Activated T-cell treated with anti-CD3 and anti-CD28 coated beads, Interleukin-2, amount 50 U/mL, for 1 hour (primary cell): ENCODE measurements at regions not wholly inside any gene's neighbourhood (a gene's known extent, or its start where the extent isn't known, plus 50 kb on each side); places are given as distances from the start of the nearest gene placed in this dataset.

ENCODE experiments used
- DNase-seq: peaks from one replicate; pipeline ENCODE4 v3.0.0-alpha.2; 2020

- no peak for DNase-seq
Observed at GRCh38 chr7:132733860-132734259, 157.6 kb upstream of the PLXNA4 start.

DNA sequence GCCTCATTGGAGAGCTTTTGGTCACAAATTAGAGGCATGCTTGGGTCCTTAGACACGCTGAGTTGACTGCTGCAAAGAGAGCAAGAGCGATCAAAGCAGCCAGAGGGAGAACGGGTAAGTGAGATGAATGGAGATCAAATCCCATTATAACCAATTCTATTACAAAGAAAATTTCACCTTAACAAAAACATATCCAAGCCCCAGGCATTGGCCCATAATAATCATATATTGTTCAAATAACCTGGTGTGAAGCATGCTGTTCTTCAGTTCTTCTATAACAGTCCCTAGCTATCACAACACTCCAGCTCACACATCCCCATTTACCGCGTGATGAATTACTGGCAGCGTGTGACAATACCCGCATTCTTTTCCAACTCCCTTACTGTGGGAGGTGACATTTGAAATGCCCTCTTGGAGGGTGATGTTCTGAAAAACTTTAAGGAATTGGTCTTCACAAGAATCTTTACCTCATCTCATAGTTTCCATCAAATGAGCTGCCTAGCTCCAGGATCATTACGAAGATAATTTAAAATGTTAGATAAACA, 156.1 kb upstream of the PLXNA4 start:
- no peak for DNase-seq

- no peak for DNase-seq
Observed at GRCh38 chr7:132730105-132730504, 153.8 kb upstream of the PLXNA4 start.

GRCh38 chr7:132723506-132724081, 147.3 kb upstream of the PLXNA4 start:
- DNase-seq, result no peak

DNA sequence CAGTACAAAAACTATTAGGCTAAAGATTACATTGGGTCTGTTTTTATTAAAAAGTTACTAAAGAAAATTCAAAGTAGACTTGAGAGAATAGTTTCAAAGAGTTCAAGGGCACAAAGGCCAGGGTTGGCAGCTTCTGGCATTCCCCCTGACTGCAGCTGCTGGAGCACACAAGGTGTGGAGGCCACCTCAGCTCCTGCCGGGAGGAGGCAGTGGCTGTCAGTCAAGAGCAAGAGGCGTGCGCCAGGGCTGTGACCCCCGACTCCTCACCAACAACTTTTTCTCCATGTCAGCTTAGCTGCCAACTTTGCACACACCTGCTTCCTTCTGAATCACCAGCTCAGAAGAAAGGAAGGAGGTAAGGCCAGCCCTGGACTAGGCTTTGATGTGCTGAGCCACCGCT, 144.6 kb upstream of the PLXNA4 start:
- DNase-seq, result no peak

DNA sequence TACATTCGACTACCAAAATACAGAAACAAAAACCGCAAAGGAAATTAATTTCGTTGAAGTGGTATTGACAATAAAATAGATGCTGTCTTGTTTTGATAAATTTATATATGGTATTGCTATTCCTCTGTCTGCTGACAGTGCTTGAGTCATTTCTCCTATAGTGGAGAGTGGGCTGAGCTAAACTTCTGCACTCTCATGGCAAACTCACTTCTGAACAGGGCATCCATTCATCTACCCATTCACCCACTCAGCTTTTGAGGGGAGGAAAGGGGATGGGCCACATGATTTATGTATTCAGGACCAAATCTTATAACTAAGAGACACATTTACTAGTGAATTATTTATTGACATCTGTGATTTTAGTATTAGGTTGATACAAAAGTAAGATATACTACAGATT, 137.6 kb upstream of the PLXNA4 start:
- DNase-seq, result no peak

- DNase-seq, result no peak
Observed at GRCh38 chr7:132709971-132710567, 133.8 kb upstream of the PLXNA4 start.

- DNase-seq, result no peak
Observed at GRCh38 chr7:132708470-132708869, 132.2 kb upstream of the PLXNA4 start.

DNA sequence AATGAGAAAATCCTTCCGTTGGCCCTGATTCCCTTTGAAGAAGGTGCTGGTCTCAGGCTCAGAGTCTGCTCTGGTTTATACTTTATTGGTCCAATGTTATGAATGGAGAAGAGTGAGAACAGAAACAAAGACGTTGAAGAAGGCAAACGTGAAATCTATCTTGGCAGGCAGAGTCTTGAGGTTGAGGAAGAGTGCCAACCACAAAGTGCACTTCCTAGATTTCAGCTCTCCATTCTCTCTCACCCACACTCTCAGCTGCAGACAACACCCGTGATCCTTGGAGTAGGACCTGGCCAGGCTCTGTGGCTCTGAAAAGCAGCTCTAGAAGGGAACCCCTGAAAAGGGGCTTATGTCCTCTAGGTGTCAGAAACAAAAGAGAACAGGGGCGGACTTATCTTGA, 128.9 kb upstream of the PLXNA4 start:
- no peak for DNase-seq

GRCh38 chr7:132703742-132704141, 127.5 kb upstream of the PLXNA4 start:
- DNase-seq, result no peak

GRCh38 chr7:132697003-132697402, 120.7 kb upstream of the PLXNA4 start:
- no peak for DNase-seq

DNA sequence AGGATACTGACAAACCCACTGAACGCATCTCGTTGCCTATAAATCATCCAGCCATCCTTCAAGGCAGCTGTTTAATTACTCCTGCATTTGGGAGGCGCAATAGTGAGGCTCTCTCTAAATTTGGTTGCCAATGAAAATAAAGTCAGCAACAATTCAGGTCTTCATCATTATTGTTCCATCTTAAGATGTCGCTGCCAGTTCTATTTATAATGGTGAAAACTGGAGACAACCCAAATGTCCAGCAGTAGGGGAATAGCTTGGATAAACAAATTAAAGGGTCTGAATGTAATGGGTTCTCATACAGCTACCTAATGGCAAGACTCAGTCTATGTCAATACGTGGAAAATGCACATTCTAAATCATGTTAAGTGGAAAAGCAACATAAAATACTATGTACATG, 120.1 kb upstream of the PLXNA4 start:
- no peak for DNase-seq

DNA sequence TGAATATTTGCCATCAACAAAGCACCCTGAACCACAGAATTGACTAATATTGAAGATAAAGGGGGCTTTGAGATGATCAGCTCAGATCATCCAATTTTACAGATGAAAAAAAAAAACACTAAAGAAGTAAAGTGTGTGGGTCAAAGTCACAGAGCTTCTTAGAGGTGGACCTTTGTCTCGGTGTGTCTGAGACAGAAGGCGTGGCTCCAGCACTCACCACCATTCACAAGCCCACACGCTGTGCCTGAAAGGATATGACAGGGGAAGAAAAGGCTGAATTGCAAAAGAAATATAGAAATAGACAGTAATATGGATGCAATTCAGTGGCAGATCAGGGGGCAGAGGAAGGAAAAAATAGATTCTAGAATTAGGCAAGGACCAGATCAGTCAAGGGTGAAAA, 114.9 kb upstream of the PLXNA4 start:
- DNase-seq, result no peak

DNA sequence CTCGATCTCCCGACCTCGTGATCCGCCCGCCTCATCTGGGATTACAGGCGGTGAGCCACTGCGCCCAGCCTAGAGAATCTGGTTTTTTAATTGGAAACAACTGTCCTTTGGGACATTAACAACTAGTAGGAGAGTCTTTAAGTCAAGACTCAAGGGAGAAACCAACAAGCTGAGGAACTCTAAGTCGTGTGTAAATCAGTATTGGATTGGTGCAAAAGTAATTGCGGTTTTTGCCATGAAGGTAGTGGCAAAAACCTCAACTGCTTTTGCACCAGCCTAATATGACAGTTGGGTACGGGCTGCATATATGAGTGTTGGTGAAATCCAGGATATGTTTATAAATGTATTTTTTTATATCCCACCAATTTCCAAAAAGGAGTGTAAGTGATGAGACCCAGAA, 113.9 kb upstream of the PLXNA4 start:
- DNase-seq, result no peak

GRCh38 chr7:132687981-132688383, 111.7 kb upstream of the PLXNA4 start:
- DNase-seq, result no peak

DNA sequence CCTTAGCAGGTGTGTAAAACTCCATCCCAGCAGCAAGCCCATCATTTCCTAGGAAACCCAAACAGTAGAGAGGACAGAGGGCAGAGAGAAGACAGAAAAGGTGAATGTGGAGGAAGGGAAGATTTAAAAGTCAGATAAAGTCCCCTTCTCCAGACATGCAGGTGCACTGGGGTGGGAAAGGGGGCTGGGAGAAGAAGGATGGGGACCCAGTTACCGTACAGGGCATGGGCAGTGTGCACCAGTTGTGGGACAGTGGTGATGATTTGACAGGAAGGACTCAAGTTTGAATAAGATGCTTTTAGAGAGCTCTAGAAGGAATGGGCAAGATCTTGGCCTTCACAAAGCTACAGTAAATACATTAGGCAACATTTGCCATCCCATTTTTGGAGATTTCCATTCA, 110.7 kb upstream of the PLXNA4 start:
- DNase-seq, result no peak

GRCh38 chr7:132685277-132685676, 109.0 kb upstream of the PLXNA4 start:
- no peak for DNase-seq

DNA sequence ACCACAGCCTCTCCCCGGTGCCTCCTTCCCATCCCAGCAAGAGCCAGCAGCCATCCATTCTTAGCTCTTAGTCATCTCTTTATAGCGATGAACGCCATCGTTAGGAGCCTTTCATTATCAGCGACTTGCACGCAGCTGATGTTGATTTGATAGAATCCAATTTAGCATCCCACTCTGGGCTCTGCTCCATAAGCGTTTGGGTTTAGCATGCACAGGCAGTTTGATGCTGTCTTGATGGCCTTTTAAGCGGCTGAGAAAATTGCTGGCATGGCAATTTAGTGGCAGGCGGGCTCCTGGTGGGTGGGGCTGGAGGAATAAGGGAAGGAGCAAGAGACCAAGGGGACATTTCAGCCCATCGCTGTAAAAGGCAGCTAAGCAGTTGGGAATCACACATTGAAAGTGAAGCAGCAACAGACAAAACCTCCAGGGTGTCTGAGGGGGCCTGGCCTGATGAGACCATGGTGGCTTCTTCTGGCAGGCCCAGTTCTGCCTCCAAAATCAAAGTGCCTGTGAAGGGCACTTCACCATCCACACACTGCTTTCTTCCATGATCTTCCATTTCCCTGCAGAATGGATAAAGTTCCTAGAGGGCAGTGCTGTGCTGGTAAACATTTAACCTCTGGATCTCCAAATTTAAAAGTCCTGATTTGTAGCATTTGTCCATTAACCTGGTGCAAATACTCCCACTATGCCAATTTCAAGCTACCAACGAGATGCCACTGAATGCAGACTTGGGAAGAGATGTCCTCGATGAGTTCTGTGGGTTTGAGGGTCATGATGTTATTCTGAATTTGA, 107.8 kb upstream of the PLXNA4 start:
- no peak for DNase-seq

DNA sequence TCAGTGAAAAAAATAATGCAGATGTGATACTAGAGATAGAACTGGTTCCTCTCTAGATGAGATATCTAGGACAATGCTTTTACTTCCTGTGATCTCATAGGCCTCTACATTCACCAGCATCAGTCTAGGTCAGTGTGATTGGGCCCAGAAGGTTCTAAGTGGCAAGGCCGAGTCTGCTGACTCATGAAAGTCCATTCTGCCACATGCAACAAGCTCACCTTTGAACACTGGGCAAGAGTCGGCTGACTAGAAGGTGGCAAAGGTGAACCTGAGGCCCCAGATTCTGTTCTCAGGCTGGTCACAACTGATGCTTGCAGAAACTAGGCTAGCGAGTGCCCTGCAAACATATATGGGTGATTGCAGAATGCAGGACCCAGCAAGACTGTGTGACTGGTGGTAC, 105.7 kb upstream of the PLXNA4 start:
- DNase-seq, result no peak

DNA sequence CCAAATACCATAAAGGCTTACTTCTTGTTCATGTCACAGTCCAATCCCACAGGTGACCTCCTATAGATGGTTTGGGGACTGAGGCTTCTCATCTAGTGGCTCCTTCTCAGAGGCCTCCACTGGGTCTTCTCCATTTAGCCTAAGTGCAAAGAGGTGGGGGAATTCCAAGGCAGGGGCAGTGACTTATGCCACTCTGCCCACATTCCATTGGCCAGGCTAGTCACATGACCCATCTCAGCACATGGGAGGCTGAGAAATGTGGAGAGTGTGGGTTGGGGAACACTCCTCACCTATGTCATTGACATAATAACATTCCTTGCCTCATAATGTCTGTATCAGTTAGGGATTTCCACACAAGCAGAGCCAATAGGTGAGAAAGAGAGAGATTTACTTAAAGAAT, 104.3 kb upstream of the PLXNA4 start:
- no peak for DNase-seq

DNA sequence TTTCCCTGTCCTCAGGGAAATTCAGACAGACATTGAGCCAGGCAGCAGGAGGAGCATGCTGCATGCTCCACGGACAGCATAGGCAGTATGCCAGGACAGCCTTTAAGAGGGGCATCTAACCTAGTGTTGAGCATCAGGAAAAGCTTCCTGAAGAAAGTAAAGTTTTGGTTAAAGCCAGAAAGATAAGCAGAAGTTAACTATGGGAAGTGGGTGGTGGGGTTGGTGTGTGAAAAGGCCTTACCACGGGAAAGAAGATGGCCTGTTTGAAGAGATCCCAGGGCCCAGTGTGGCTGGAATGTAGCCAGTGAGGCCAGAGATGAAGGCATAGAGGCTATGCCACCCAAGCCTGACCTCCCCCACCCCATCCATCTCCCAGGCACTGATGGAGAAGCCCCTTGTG, 102.4 kb upstream of the PLXNA4 start:
- DNase-seq, result no peak

GRCh38 chr7:132677918-132678317, 101.6 kb upstream of the PLXNA4 start:
- DNase-seq, result no peak

- no peak for DNase-seq
Observed at GRCh38 chr7:132672200-132672990, 96.1 kb upstream of the PLXNA4 start.
